Choroid plexus epithelial cell (primary cell): ENCODE measurements at regions not wholly inside any gene's neighbourhood (a gene's known extent, or its start where the extent isn't known, plus 50 kb on each side); places are given as distances from the start of the nearest gene placed in this dataset.

Experiments used
- DNase-seq: peaks from one replicate; pipeline ENCODE4 v3.0.0-alpha.2; 2010; ENCODE audit warnings: low read depth
- H3K4me3 ChIP-seq: 2 replicates; pipeline ENCODE4 v1.5.1; 2011; ENCODE audit warnings: low read depth, mild to moderate bottlenecking, control low read depth, low read length, moderate library complexity
- TF ChIP-seq, protein P1 (sequence below): conservative IDR thresholded peaks from 2 replicates; pipeline ENCODE4 v1.5.1; 2011; ENCODE audit warnings: low read depth, mild to moderate bottlenecking, control low read depth, inconsistent platforms, low read length, moderate library complexity

DNA sequence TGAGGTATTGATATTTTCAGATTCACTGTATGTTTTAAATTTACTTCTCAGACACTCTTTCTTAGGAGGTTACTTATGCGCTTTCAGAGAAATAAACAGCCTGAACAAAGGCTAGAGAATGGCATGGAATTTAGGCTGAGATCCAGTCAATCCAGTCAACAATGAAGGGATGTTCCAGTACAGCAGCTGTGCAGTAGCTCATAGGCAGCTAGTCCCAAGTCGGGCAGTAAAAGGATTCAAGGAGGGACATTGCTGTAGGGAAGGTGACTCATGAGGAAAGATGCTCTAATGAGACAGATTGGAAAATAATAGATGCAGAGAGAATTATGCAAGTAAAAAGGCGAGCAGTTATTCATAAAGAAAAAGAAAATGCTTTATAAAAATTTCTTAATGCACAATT lies 397.9 kb upstream of the RGPD4 start:
- no peak overlapping the region for H3K4me3 ChIP-seq
- DNase-seq, result no peak
- TF ChIP-seq, protein P1, sequence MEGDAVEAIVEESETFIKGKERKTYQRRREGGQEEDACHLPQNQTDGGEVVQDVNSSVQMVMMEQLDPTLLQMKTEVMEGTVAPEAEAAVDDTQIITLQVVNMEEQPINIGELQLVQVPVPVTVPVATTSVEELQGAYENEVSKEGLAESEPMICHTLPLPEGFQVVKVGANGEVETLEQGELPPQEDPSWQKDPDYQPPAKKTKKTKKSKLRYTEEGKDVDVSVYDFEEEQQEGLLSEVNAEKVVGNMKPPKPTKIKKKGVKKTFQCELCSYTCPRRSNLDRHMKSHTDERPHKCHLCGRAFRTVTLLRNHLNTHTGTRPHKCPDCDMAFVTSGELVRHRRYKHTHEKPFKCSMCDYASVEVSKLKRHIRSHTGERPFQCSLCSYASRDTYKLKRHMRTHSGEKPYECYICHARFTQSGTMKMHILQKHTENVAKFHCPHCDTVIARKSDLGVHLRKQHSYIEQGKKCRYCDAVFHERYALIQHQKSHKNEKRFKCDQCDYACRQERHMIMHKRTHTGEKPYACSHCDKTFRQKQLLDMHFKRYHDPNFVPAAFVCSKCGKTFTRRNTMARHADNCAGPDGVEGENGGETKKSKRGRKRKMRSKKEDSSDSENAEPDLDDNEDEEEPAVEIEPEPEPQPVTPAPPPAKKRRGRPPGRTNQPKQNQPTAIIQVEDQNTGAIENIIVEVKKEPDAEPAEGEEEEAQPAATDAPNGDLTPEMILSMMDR, result no peak

DNA sequence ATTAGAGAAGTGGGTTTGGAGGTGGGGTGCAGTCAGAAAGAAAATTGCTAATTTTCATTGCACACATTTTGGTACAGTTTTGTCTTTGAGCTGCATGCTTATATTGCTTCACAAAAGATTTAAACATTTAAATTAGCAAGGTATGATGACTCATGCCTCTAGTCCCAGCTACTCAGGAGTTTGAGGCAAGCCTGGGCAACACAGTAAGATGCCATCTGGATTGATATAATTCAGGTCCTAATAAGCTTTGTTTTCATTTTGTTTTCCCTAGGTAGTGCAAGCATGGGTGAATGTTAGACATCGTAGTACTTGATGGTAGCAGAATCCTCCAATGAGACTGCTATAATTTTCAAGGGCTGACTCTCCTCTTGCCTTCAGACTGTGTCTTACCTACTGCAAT lies 396.7 kb upstream of the RGPD4 start:
- TF ChIP-seq, protein P1, result no peak
- DNase-seq, result no peak
- no peak overlapping the region for H3K4me3 ChIP-seq

DNA sequence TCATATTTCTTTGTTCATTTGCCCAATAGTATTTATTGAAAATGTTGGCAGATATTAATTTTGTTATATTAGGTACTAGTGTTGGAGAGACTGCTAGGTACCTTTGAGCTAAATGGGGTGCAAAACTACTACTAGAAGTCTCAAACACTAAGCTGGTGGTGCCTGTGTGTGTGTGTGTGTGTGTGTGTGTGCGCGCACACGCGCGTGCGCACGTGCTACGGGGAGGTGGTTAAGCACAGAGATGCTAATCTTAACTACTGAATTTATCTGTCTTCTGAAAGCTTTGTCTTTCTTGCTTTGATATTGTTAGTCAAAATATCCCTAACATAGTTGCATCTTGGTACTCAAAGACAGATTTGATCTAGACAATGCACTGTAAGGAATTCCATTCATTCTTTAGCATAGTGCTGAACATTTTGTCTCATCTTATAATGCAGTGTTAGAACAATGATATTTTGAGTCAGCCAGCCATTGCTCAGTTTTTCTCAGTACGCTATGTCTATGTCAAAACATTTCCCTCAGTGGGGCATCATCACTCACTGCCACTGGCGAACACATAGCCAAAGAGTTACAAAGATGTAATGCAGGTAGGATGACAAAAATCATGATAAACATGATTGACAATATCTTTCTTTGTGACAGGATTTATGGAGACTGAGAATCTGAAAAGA lies 396.0 kb upstream of the RGPD4 start:
- no peak overlapping the region for H3K4me3 ChIP-seq
- peak; percentile 13 for DNase-seq
- TF ChIP-seq, protein P1, result no peak

DNA sequence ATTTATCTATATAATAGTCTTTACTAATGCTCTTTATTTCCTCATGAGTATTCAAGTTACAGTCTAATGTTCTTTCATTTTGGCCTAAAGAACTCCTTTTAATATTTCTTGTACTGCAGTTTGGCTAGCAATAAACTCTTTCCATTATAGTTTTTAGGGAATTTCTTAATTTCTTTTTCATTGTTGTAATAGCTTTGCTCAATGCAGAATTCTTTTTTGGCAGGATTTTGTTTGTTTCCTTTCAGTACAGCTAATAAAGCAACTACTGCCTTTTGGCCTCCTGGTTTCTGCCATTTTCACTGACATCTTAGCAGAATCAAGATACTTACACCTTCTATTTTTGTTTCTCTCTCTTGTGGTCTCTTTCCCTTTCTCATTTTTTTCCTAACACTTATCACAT lies 390.4 kb upstream of the RGPD4 start:
- DNase-seq, result no peak
- H3K4me3 ChIP-seq, result no peak overlapping the region
- TF ChIP-seq, protein P1, result no peak

DNA sequence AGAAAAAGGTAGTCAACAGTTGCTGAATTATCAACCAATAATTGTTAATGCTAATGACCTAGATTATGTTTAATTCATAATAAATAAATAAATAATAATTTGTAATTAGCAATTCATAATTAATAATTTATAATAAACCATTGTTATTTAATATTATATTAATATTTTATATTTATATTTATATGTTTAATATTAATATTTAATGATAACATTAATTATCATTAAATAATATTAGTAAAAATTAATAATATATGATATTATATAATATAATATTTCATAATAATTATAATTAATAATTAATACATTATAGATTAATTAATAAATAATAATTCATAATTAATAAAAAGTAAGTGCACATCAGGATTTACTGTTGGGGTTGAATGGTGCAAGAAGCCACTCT lies 389.4 kb upstream of the RGPD4 start:
- no peak overlapping the region for H3K4me3 ChIP-seq
- no peak for DNase-seq
- TF ChIP-seq, protein P1, result no peak

DNA sequence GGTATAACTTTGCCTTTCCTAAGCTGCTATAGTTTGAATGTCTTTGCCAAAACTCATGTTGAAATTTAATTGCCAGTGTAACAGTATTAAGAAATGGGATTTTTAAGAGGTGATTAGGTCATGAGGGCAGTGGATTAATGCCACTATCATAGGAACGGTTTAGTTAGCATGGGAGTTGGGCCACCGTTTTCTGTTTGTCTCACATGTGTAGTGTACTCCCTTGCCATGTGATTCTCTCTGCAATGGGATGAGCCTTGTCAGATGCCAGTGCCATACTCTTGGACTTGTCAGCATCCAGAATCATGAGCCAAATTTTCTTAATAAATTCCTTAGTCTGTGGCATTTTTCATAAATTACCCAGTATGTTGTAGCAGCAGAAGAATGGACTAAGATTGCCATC lies 388.9 kb upstream of the RGPD4 start:
- TF ChIP-seq, protein P1, result no peak
- no peak for DNase-seq
- H3K4me3 ChIP-seq, result no peak overlapping the region

DNA sequence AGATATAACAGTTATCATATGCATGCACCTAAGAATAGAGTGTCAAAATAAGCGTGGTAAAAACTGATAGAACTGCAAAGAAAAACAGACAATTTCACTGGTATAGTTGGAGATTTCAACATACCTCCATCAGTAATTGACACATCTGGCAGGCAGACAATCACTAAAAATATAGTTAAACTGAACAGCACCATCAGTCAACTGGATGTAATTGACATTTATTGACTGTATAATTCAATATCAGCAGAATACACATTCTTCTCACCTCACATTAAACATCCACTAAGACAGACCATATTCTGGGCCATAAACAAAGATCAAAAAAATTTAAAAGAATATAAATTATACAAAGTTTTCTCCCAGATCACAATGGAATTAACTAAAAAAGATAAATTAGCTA lies 378.5 kb upstream of the RGPD4 start:
- no peak for DNase-seq
- TF ChIP-seq, protein P1, result no peak

More for the DNA sequence above, 378.5 kb upstream of the RGPD4 start:
- H3K4me3 ChIP-seq, result no peak overlapping the region
